HG02623 (cell line): ENCODE measurements at regions not wholly inside any gene's neighbourhood (a gene's known extent, or its start where the extent isn't known, plus 50 kb on each side); places are given as distances from the start of the nearest gene placed in this dataset.

ENCODE experiments used
- ATAC-seq: cut with Tn5 transposase; IDR thresholded peaks from one replicate; pipeline ENCODE4 v1.9.1; 2021; ENCODE audit warnings: moderate library complexity; ENCODE audit not compliant: unreplicated experiment

GRCh38 chr18:22667616-22668422 lies 250.1 kb upstream of the CTAGE1 start:
- peak; percentile 49 for ATAC-seq

GRCh38 chr18:22668496-22668895 lies 250.8 kb upstream of the CTAGE1 start:
- no peak for ATAC-seq

- ATAC-seq: peak; percentile 51
Observed at GRCh38 chr18:22670914-22671313, 253.2 kb upstream of the CTAGE1 start.

- ATAC-seq: no peak
Observed at GRCh38 chr18:22673182-22673862, 255.6 kb upstream of the CTAGE1 start.

- ATAC-seq: no peak
Observed at GRCh38 chr18:22674272-22674671, 256.6 kb upstream of the CTAGE1 start.

GRCh38 chr18:22675006-22675405 lies 257.3 kb upstream of the CTAGE1 start:
- no peak for ATAC-seq

- no peak for ATAC-seq
Observed at GRCh38 chr18:22676423-22676822, 256.7 kb upstream of the RBBP8 start.

- no peak for ATAC-seq
Observed at GRCh38 chr18:22678486-22678885, 254.6 kb upstream of the RBBP8 start.

GRCh38 chr18:22680944-22681343 lies 252.2 kb upstream of the RBBP8 start:
- ATAC-seq: no peak

- ATAC-seq: no peak
Observed at GRCh38 chr18:22681908-22682307, 251.2 kb upstream of the RBBP8 start.

GRCh38 chr18:22682720-22683119 lies 250.4 kb upstream of the RBBP8 start:
- no peak for ATAC-seq

- ATAC-seq: no peak
Observed at GRCh38 chr18:22683196-22683676, 249.9 kb upstream of the RBBP8 start.

GRCh38 chr18:22683786-22684185 lies 249.3 kb upstream of the RBBP8 start:
- ATAC-seq: no peak

GRCh38 chr18:22684268-22684667 lies 248.9 kb upstream of the RBBP8 start:
- ATAC-seq: no peak

- ATAC-seq: no peak
Observed at GRCh38 chr18:22685788-22686187, 247.3 kb upstream of the RBBP8 start.

- no peak for ATAC-seq
Observed at GRCh38 chr18:22687892-22688680, 245.0 kb upstream of the RBBP8 start.

- ATAC-seq: no peak
Observed at GRCh38 chr18:22688877-22689496, 244.1 kb upstream of the RBBP8 start.

- ATAC-seq: no peak
Observed at GRCh38 chr18:22689712-22690111, 243.4 kb upstream of the RBBP8 start.

- ATAC-seq: no peak
Observed at GRCh38 chr18:22690556-22690955, 242.6 kb upstream of the RBBP8 start.

- no peak for ATAC-seq
Observed at GRCh38 chr18:22691946-22692710, 241.0 kb upstream of the RBBP8 start.
